Muscle of back (tissue), 3 donors: ENCODE measurements at regions not wholly inside any gene's neighbourhood (a gene's known extent, or its start where the extent isn't known, plus 50 kb on each side); places are given as distances from the start of the nearest gene placed in this dataset.

Experiments
- DNase-seq, 3 donors: peaks; one replicate each; pipeline versions ENCODE4 v3.0.0 to v3.0.0-alpha.2; 2013

- DNase-seq = no peak
Measured at GRCh38 chr13:70391678-70392077, 283.4 kb upstream of the KLHL1 start.

- DNase-seq = no peak
Measured at GRCh38 chr13:70390968-70391367, 282.7 kb upstream of the KLHL1 start.

- no peak for DNase-seq
Measured at GRCh38 chr13:70390064-70390463, 281.8 kb upstream of the KLHL1 start.

- DNase-seq = no peak
Measured at GRCh38 chr13:70388935-70389334, 280.7 kb upstream of the KLHL1 start.

GRCh38 chr13:70386919-70387318 lies 278.7 kb upstream of the KLHL1 start:
- DNase-seq = no peak

- DNase-seq = no peak
Measured at GRCh38 chr13:70385852-70386251, 277.6 kb upstream of the KLHL1 start.

- DNase-seq = no peak
Measured at GRCh38 chr13:70384156-70384555, 275.9 kb upstream of the KLHL1 start.

GRCh38 chr13:70380809-70381208 lies 272.6 kb upstream of the KLHL1 start:
- no peak for DNase-seq

- no peak for DNase-seq
Measured at GRCh38 chr13:70375718-70376117, 267.5 kb upstream of the KLHL1 start.

GRCh38 chr13:70370924-70371323 lies 262.7 kb upstream of the KLHL1 start:
- no peak for DNase-seq

- no peak for DNase-seq
Measured at GRCh38 chr13:70366720-70367119, 258.5 kb upstream of the KLHL1 start.

- DNase-seq = peak; percentile 9 to 35 (median 18)
Measured at GRCh38 chr13:70363991-70364390, 255.7 kb upstream of the KLHL1 start.

- no peak for DNase-seq
Measured at GRCh38 chr13:70362820-70363570, 254.7 kb upstream of the KLHL1 start.

GRCh38 chr13:70357031-70357430 lies 248.8 kb upstream of the KLHL1 start:
- DNase-seq = no peak

- no peak for DNase-seq
Measured at GRCh38 chr13:70353096-70353495, 244.8 kb upstream of the KLHL1 start.

- no peak for DNase-seq
Measured at GRCh38 chr13:70347947-70348620, 239.8 kb upstream of the KLHL1 start.

GRCh38 chr13:70339738-70340137 lies 231.5 kb upstream of the KLHL1 start:
- no peak for DNase-seq

GRCh38 chr13:70338609-70339008 lies 230.4 kb upstream of the KLHL1 start:
- DNase-seq = no peak

GRCh38 chr13:70336866-70337265 lies 228.6 kb upstream of the KLHL1 start:
- DNase-seq = no peak

- no peak for DNase-seq
Measured at GRCh38 chr13:70333752-70334151, 225.5 kb upstream of the KLHL1 start.

- DNase-seq = no peak
Measured at GRCh38 chr13:70330697-70331361, 222.6 kb upstream of the KLHL1 start.

GRCh38 chr13:70324519-70324918 lies 216.3 kb upstream of the KLHL1 start:
- no peak for DNase-seq

GRCh38 chr13:70311191-70311590 lies 202.9 kb upstream of the KLHL1 start:
- no peak for DNase-seq
